ENCODE measurements at regions not wholly inside any gene's neighbourhood (a gene's known extent, or its start where the extent isn't known, plus 50 kb on each side); places are given as distances from the start of the nearest gene placed in this dataset.

- ChIA-PET CTCF (ENCODE audit: partially characterized antibody) (interaction anchor here (0.8 to 0.9 kb wide), 3 partner anchors 8 to 41 kb away, joined by 3 read pairs; no protein-coding TSS in a partner anchor), POLR2A (ENCODE audit: partially characterized antibody) (no interaction called here)
- H2BK15ac ChIP-seq (ENCODE audit: low read length): no peak overlapping the region
- H2AFZ ChIP-seq (ENCODE audit: low read length): no peak overlapping the region
- no peak overlapping the region for H3K9ac ChIP-seq (replicated peaks in 1 of 4; ENCODE audit: extremely low read depth in 1 of 4, low read depth in 3 of 4, low read length in 3 of 4)
- H2BK5ac ChIP-seq (ENCODE audit: low read depth, low read length): no peak overlapping the region
- H3K4me3 ChIP-seq (ENCODE audit: extremely low read depth in 1 of 4, insufficient read depth in 2 of 4, low read depth in 3 of 4, low read length in 4 of 4): no peak overlapping the region
- H3K18ac ChIP-seq (ENCODE audit: extremely low read depth, low read length): no peak overlapping the region
- no peak overlapping the region for H4K8ac ChIP-seq (ENCODE audit: extremely low read depth, insufficient read depth, low read length)
- no peak overlapping the region for H2AK5ac ChIP-seq (ENCODE audit: low read depth, low read length)
- H3K14ac ChIP-seq (ENCODE audit: insufficient read length): no peak overlapping the region
- DNase-seq (ENCODE audit: low read depth in 1 of 2, low spot score in 2 of 2) (no peak), FAIRE-seq (no peak)
- H3K27me3 ChIP-seq (replicated peaks in 1 of 4; ENCODE audit: control insufficient read depth in 3 of 4, extremely low read depth in 1 of 4, insufficient read depth in 3 of 4, low read length in 3 of 4): no peaks in the 10 kb centered on the region
- TF ChIP-seq TCF12 (IDR thresholded peaks at IDR 0.05; ENCODE audit: low read depth, low read length): no peak
- WGBS, 2 experiments (ENCODE audit: extremely low coverage in 1 of 2, insufficient coverage in 1 of 2, insufficient read length in 1 of 2, insufficient replicate concordance in 2 of 2, low coverage in 1 of 2, low lambda C conversion rate in 2 of 2, missing lambda C conversion rate in 1 of 2): 82% methylated on average over 4 of the region's 4 CpGs; no CpG with 5 or more reads in 1 of the 2 experiments
- H4K5ac ChIP-seq (ENCODE audit: insufficient read length, low read depth, low read length): no peak overlapping the region
- no peaks in the 10 kb centered on the region for H3K79me2 ChIP-seq (ENCODE audit: control insufficient read depth in 1 of 2, insufficient read depth in 2 of 2, low read length in 2 of 2)
- H3K79me1 ChIP-seq (ENCODE audit: low read depth, low read length): no peaks in the 10 kb centered on the region
- no peaks in the 10 kb centered on the region for H3K23me2 ChIP-seq (ENCODE audit: low read depth, low read length)
- H2BK12ac ChIP-seq (ENCODE audit: low read depth, low read length): no peak overlapping the region
- no peaks in the 10 kb centered on the region for H3K36me3 ChIP-seq (ENCODE audit: control insufficient read depth in 2 of 4, insufficient read depth in 4 of 4, low read length in 3 of 4)
- no peak overlapping the region for H3K4ac ChIP-seq (replicated peaks; ENCODE audit: insufficient read length, low read depth, low read length)
- H2BK120ac ChIP-seq (replicated peaks; ENCODE audit: low read depth, low read length): no peak overlapping the region
- no peaks in the 10 kb centered on the region for H4K20me1 ChIP-seq (replicated peaks in 1 of 2; ENCODE audit: control insufficient read depth in 1 of 2, insufficient read depth in 2 of 2, low read length in 2 of 2)
- H2BK20ac ChIP-seq (ENCODE audit: low read length): no peak overlapping the region
- H4K91ac ChIP-seq (replicated peaks; ENCODE audit: insufficient read length, low read length): no peak overlapping the region
- no peak overlapping the region for H3K4me2 ChIP-seq (ENCODE audit: insufficient read depth in 1 of 2, low read depth in 2 of 2, low read length in 2 of 2)
- H3K23ac ChIP-seq (ENCODE audit: insufficient read length): no peak overlapping the region
- no peak overlapping the region for H3K56ac ChIP-seq (replicated peaks; ENCODE audit: insufficient read length, low read depth, low read length)
- H3K9me3 ChIP-seq (ENCODE audit: insufficient read depth in 2 of 2, low read depth in 1 of 2, low read length in 1 of 2): no peaks in the 10 kb centered on the region
- 0 out of 7 replicates have a peak, but pooled peaks cover 0 to 3% (median 0%) of the 10 kb centered on the region in 4 experiments for H3K4me1 ChIP-seq (replicated peaks in 1 of 4; ENCODE audit: control insufficient read depth in 3 of 4, insufficient read depth in 4 of 4, low read length in 3 of 4)
- H3K27ac ChIP-seq (ENCODE audit: low read depth, low read length): no peak overlapping the region
These were observed 343.8 kb downstream of the CAAP1 start for GRCh38 chr9:26548781-26549290.
